ENCODE measurements at regions not wholly inside any gene's neighbourhood (a gene's known extent, or its start where the extent isn't known, plus 50 kb on each side); places are given as distances from the start of the nearest gene placed in this dataset.

DNA sequence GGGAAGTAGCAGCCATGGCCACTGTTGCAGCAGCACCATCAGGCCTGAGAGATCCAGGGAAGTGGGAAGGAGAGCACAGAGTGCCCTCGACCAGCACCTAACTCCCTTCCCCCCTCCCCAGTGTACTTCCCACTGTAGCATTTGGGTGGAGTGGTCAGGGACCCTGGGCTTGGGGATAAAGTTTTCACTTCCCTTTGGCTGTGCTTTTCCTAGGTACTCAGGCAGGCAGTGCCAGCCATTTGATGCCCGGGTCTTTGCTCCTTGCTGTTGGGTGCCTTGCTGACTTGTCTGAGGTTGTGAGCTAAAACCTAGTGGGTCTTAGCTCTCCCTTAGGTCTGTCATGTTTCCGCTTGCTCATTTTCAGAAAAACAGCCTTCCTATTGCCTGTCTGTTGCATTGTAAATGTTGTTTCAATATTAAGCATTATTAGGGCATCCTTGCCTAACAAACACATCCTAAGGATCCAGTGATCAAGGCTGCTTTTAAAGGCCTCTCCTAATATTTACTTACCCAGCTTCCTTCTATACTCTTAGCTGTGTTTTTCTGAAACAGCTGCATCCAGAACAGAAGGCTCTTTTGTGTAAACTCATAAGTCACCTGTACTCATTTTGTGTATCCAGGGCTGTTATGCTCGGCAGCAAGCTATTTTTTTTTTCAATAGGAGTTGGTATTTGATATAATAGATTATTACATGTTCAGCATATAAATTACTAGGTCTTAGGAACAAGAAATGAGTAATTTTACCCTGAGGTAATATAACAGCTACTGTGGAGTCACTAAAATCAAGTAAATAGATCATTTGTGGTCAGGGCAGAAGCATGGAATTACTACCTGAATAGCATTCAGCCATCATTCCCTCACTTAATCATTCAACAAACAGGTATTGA lies 418.6 kb upstream of the PROX1 start:
- TF ChIP-seq CTCF (IDR thresholded peaks at IDR 0.05) (no peak), EP300 (IDR thresholded peaks at IDR 0.05) (no peak), POLR2AphosphoS5 (IDR thresholded peaks at IDR 0.05) (no peak), POLR2A (IDR thresholded peaks at IDR 0.05; ENCODE audit: low read depth) (no peak)
- Histone ChIP-seq H3K4me1 (no peaks in the 10 kb centered on the region), H3K27ac (replicated peaks in 1 of 4) (no peak overlapping the region), H3K27me3 (peaks cover 0 to 4% (median 0%) of the 10 kb centered on the region in 4 donors), H3K36me3 (no peaks in the 10 kb centered on the region), H3K9me3 (peaks cover 0 to 3% (median under 1%) of the 10 kb centered on the region in 4 donors), H3K4me3 (no peak overlapping the region)
- WGBS, result 55% methylated on average over 4 of the region's 4 CpGs
- intact Hi-C loops (cut with DNase I), result no loop called here
- peak; percentile 14 for DNase-seq (ENCODE audit: extremely low spot score)

GRCh38 chr1:213569816-213570150 lies 418.0 kb upstream of the PROX1 start:
- Histone ChIP-seq H3K27me3 (peaks cover 0 to 4% (median 0%) of the 10 kb centered on the region in 4 donors), H3K4me3 (no peak overlapping the region), H3K9me3 (no peaks in the 10 kb centered on the region), H3K27ac (replicated peaks in 1 of 4) (no peak overlapping the region), H3K36me3 (no peaks in the 10 kb centered on the region), H3K4me1 (no peaks in the 10 kb centered on the region)
- intact Hi-C loops (cut with DNase I), result no loop called here
- TF ChIP-seq POLR2AphosphoS5 (IDR thresholded peaks at IDR 0.05) (no peak), CTCF (IDR thresholded peaks at IDR 0.05) (no peak), POLR2A (IDR thresholded peaks at IDR 0.05; ENCODE audit: low read depth) (no peak), EP300 (IDR thresholded peaks at IDR 0.05) (no peak)
- peak; percentile 74 for DNase-seq (ENCODE audit: extremely low spot score)
- 82% methylated on average over 4 of the region's 4 CpGs for WGBS

DNA sequence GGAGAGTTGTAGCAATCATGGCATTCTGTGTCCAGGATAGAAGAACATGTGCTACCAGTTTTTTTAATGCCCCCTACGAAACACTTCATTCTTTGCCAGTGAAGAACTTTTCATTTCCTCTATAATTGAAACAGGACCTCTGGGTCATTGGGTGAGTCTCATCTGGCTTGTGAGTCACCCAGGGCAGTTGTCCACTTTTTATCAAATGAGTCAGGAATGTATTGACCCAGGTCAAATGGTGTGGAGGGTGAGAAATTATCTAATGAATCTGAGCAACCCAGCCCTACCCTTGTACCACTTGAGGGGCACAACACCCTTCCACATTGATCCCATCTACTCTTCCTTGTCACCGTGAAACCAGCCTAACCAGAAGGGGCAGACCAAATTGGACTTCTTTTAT lies 417.3 kb upstream of the PROX1 start:
- Histone ChIP-seq H3K36me3 (no peaks in the 10 kb centered on the region), H3K9me3 (no peaks in the 10 kb centered on the region), H3K4me1 (no peaks in the 10 kb centered on the region), H3K27me3 (peaks cover 0 to 4% (median 0%) of the 10 kb centered on the region in 4 donors), H3K4me3 (no peak overlapping the region), H3K27ac (replicated peaks in 1 of 4) (no peak overlapping the region)
- intact Hi-C loops (cut with DNase I), result no loop called here
- WGBS, result 42% methylated on average over 2 of the region's 2 CpGs
- DNase-seq (ENCODE audit: extremely low spot score), result no peak
- TF ChIP-seq CTCF (IDR thresholded peaks at IDR 0.05), result no peak

DNA sequence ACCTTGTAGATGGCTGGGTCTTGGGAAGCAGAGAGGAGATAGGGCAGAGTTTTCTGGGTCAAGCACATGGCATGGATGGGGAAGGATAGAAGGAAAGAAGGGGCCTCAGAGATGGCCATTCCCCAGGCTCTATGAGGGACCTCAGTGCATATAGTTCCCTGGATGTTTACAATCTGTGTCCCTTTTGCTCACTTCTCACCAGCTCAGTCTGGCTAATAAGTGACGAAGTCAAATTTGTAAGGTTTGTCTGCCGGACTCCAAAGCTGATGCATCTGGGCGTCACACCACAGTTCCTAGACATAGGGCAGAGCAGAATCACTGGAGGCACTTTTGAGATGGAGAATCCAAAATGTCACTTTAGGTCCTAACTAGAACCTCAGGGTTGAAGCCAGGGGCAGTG lies 416.4 kb upstream of the PROX1 start:
- H3K27ac ChIP-seq (replicated peaks in 1 of 4), result no peak overlapping the region
- H3K27me3 ChIP-seq, result peaks cover 0 to 4% (median 0%) of the 10 kb centered on the region in 4 donors
- no peaks in the 10 kb centered on the region for H3K4me1 ChIP-seq
- 87% methylated on average over 3 of the region's 3 CpGs for WGBS
- no peaks in the 10 kb centered on the region for H3K9me3 ChIP-seq
- no peaks in the 10 kb centered on the region for H3K36me3 ChIP-seq
- no peak for DNase-seq (ENCODE audit: extremely low spot score)
- no peak overlapping the region for H3K4me3 ChIP-seq
- TF ChIP-seq EP300 (IDR thresholded peaks at IDR 0.05), result no peak
- TF ChIP-seq CTCF (IDR thresholded peaks at IDR 0.05), result no peak
- no peak for TF ChIP-seq POLR2AphosphoS5 (IDR thresholded peaks at IDR 0.05)
- TF ChIP-seq POLR2A (IDR thresholded peaks at IDR 0.05; ENCODE audit: low read depth), result no peak
- intact Hi-C loops (cut with DNase I), result no loop called here

GRCh38 chr1:213571843-213572242 lies 415.9 kb upstream of the PROX1 start:
- H3K4me1 ChIP-seq, result no peaks in the 10 kb centered on the region
- H3K9me3 ChIP-seq, result no peaks in the 10 kb centered on the region
- 91% methylated on average over 8 of the region's 8 CpGs for WGBS
- intact Hi-C loops (cut with DNase I), result no loop called here
- H3K36me3 ChIP-seq, result no peaks in the 10 kb centered on the region
- no peak for DNase-seq (ENCODE audit: extremely low spot score)
- H3K4me3 ChIP-seq, result no peak overlapping the region
- TF ChIP-seq POLR2AphosphoS5 (IDR thresholded peaks at IDR 0.05) (no peak), POLR2A (IDR thresholded peaks at IDR 0.05; ENCODE audit: low read depth) (no peak), CTCF (IDR thresholded peaks at IDR 0.05) (no peak), EP300 (IDR thresholded peaks at IDR 0.05) (no peak)
- peaks cover 0 to 4% (median 0%) of the 10 kb centered on the region in 4 donors for H3K27me3 ChIP-seq
- no peak overlapping the region for H3K27ac ChIP-seq (replicated peaks in 1 of 4)
